Stomach smooth muscle (tissue), 2 donors: ENCODE measurements at regions not wholly inside any gene's neighbourhood (a gene's known extent, or its start where the extent isn't known, plus 50 kb on each side); places are given as distances from the start of the nearest gene placed in this dataset.

ENCODE experiments used
- H3K27ac ChIP-seq: one replicate; pipeline ENCODE4 v1.7.0; 2013; ENCODE audit warnings: mild to moderate bottlenecking, low read length, inconsistent platforms
- H3K27me3 ChIP-seq, 2 donors: one replicate each; pipeline ENCODE4 v1.7.0; 2013; ENCODE audit warnings: low read length in 2 of 2; ENCODE audit not compliant: insufficient read depth in 2 of 2, control insufficient read depth in 1 of 2
- H3K36me3 ChIP-seq, 2 donors: one replicate each; pipeline ENCODE4 v1.7.0; 2013; ENCODE audit warnings: low read length in 2 of 2; ENCODE audit not compliant: control insufficient read depth in 2 of 2, insufficient read depth in 2 of 2
- H3K4me1 ChIP-seq: one replicate; pipeline ENCODE4 v1.7.0; 2013; ENCODE audit warnings: low read length; ENCODE audit not compliant: control insufficient read depth, insufficient read depth
- H3K4me3 ChIP-seq, 2 donors: one replicate each; pipeline ENCODE4 v1.7.0; 2013; ENCODE audit warnings: low read length in 2 of 2
- H3K9ac ChIP-seq, 2 donors: one replicate each; pipeline ENCODE4 v1.7.0; 2013; ENCODE audit warnings: low read length in 2 of 2, mild to moderate bottlenecking in 1 of 2
- H3K9me3 ChIP-seq, 2 donors: one replicate each; pipeline ENCODE4 v1.7.0; 2013; ENCODE audit warnings: low read length in 2 of 2; ENCODE audit not compliant: control insufficient read depth in 2 of 2
- donor health status: healthy.
- donor health status: Pancreatic carcinoma.

DNA sequence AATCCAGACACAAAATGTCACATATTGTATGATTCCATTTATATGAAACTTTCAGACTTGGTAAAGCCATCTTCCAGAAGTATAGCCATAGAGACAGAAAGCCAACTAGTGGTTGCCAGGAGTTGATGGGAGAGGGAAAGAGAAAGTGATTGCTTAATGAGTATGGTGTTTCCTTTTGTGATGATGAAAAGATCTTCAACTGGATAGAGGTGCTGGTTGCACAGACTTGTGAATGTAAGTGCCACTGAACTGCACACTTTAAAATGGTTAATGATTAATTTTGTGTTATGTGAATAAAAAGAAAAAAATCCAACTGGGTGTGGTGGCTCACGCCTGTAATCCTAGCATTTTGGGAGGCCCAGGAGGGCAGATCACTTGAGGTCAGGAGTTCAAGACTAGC, 135.3 kb upstream of the SLC1A4 start:
- Histone ChIP-seq H3K9ac (no peak overlapping the region), H3K27ac (no peak overlapping the region), H3K4me1 (peaks cover 22% of the 10 kb centered on the region), H3K27me3 (no peaks in the 10 kb centered on the region), H3K36me3 (no peaks in the 10 kb centered on the region), H3K9me3 (no peaks in the 10 kb centered on the region), H3K4me3 (no peak overlapping the region)

GRCh38 chr2:64854773-64855237, 134.4 kb upstream of the SLC1A4 start:
- Histone ChIP-seq H3K4me1 (peaks cover 31% of the 10 kb centered on the region), H3K36me3 (no peaks in the 10 kb centered on the region), H3K9me3 (no peaks in the 10 kb centered on the region), H3K4me3 (no peak overlapping the region), H3K27ac (no peak overlapping the region), H3K27me3 (no peaks in the 10 kb centered on the region), H3K9ac (no peak overlapping the region)

GRCh38 chr2:64857581-64858471, 131.4 kb upstream of the SLC1A4 start:
- H3K4me1 ChIP-seq, result peaks cover 36% of the 10 kb centered on the region
- H3K9me3 ChIP-seq, result peaks cover 0 to 5% of the 10 kb centered on the region in 2 donors
- H3K27ac ChIP-seq, result peak overlapping the region; percentile 88
- H3K27me3 ChIP-seq, result no peaks in the 10 kb centered on the region
- H3K9ac ChIP-seq, result peak overlapping the region; percentile 49 to 55
- peak overlapping the region in 1 of 2 donors; percentile 40 for H3K4me3 ChIP-seq
- H3K36me3 ChIP-seq, result no peaks in the 10 kb centered on the region

DNA sequence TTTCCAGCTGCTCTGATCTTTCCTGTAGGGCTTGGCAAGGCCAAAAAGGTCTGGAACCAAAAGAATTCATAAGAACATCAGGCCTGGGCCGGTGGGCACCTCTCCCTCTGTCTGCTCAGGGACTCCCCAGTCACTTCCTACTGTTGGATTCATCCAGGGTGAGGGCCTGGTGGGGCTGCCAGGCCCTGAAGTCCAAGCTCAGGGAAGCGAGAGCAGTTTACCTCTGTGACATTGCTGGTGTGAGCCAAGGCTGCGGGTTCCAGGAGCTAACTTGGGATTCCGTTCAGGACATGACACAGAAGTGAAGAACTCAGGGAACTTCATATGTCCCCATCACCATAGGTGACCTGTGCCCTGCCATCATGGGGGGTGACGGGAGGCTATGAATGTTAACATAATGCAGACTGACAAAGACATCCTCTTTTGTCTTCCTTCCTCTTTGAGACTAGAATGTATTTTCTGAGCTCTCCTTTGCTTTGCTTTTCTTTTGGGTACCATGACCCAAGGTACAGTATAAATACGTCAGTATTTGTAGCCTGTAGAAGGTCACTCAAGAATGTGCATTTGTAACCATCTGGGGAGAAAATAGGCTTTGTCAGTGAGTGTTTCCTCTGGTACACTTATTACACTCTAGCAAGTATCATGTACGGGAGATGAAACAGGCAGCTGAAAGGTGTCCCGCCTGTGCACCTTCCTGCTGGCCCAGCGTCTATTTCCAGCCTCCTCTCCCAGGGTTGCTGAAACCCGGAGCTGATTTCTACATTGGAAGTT, 130.5 kb upstream of the SLC1A4 start:
- peak overlapping the region; percentile 88 for H3K27ac ChIP-seq
- peak overlapping the region; percentile 49 to 58 for H3K9ac ChIP-seq
- peaks cover 36% of the 10 kb centered on the region for H3K4me1 ChIP-seq
- no peaks in the 10 kb centered on the region for H3K36me3 ChIP-seq
- peaks cover 0 to 5% of the 10 kb centered on the region in 2 donors for H3K9me3 ChIP-seq
- no peaks in the 10 kb centered on the region for H3K27me3 ChIP-seq
- H3K4me3 ChIP-seq, result peak overlapping the region; percentile 57 to 73

- H3K4me3 ChIP-seq, result peak overlapping the region; percentile 57 to 73
- no peaks in the 10 kb centered on the region for H3K27me3 ChIP-seq
- peak overlapping the region; percentile 88 for H3K27ac ChIP-seq
- H3K9ac ChIP-seq, result peak overlapping the region; percentile 49 to 74
- H3K36me3 ChIP-seq, result no peaks in the 10 kb centered on the region
- peaks cover 0 to 5% of the 10 kb centered on the region in 2 donors for H3K9me3 ChIP-seq
- H3K4me1 ChIP-seq, result peaks cover 40% of the 10 kb centered on the region
These were observed 129.6 kb upstream of the SLC1A4 start for GRCh38 chr2:64859312-64860212.

GRCh38 chr2:64860276-64860885, 128.8 kb upstream of the SLC1A4 start:
- Histone ChIP-seq H3K9ac (peak overlapping the region; percentile 49 to 74), H3K4me1 (peaks cover 43% of the 10 kb centered on the region), H3K27ac (peak overlapping the region; percentile 88), H3K27me3 (no peaks in the 10 kb centered on the region), H3K9me3 (peaks cover 0 to 5% of the 10 kb centered on the region in 2 donors), H3K36me3 (no peaks in the 10 kb centered on the region), H3K4me3 (peak overlapping the region; percentile 3 to 73)

GRCh38 chr2:64860936-64861335, 128.3 kb upstream of the SLC1A4 start:
- Histone ChIP-seq H3K4me1 (peaks cover 45% of the 10 kb centered on the region), H3K36me3 (no peaks in the 10 kb centered on the region), H3K9ac (no peak overlapping the region), H3K27ac (peak overlapping the region; percentile 49), H3K27me3 (no peaks in the 10 kb centered on the region), H3K4me3 (no peak overlapping the region), H3K9me3 (peaks cover 0 to 5% of the 10 kb centered on the region in 2 donors)

DNA sequence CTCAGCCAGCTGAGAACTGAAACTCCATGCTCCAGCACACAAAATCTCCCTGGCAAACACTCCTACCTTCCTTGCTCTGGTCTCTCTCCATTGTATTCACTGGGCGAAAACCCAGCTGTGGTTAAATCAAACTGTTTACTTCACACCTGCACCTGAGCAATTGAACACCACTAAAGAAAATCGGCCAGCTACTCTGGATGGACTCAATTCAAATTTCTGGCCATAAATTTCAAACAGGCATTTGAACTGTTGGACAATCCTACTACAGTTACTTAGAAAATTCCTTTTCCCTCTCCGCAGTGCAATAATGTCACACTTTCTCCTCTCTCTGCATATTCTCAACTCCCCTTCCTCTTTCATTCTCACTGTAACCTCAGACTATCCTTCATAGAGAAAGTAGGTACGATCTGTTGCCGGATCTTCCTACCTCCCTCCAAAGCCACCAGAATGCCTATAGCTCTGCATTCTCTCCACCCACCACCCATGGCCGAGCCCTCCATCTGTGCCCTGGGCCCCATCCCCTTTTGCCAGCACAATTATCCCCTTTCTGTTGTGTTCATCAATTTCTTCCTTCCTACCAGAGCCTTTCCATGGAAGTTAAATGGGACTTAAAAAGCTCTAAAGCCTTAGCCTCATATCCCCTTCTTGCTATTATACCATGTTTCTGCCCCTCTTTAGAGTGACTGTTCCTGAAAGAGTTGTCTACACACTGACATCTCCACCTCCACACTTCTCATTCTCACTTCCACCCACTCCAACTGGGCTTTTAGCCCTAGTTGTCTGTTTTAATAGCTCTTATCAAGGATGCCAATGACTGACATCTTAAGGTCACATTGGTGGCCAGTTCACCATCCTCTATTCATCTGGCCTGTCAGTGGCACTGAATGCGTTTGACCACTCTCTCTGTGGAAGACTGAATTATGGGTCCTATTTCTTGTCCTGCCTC, 127.5 kb upstream of the SLC1A4 start:
- no peak overlapping the region for H3K9ac ChIP-seq
- peak overlapping the region; percentile 49 for H3K27ac ChIP-seq
- H3K9me3 ChIP-seq, result peaks cover 0 to 5% of the 10 kb centered on the region in 2 donors
- H3K4me1 ChIP-seq, result peaks cover 45% of the 10 kb centered on the region
- H3K4me3 ChIP-seq, result no peak overlapping the region
- no peaks in the 10 kb centered on the region for H3K36me3 ChIP-seq
- no peaks in the 10 kb centered on the region for H3K27me3 ChIP-seq

DNA sequence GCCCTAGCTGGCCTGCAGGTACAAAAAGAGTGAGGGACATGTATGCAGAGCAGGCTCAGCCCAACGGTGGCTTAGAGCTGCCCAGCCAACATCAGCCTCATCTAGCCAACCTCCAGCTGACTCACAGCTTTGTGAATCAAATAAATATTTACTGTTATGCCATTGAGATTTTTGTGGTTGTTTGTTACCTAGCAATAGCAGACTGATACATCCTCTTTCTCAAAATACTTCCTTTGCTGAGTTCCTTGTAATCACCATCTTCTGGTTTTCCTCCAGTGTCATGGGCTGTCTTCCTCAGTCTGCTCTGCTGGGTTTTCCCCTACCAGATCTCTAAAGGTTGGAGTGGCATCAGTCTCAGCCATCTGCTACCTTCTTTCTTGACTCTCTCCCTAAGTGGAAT, 126.6 kb upstream of the SLC1A4 start:
- Histone ChIP-seq H3K9ac (no peak overlapping the region), H3K4me1 (peaks cover 38% of the 10 kb centered on the region), H3K27ac (no peak overlapping the region), H3K4me3 (no peak overlapping the region), H3K9me3 (peaks cover 0 to 5% of the 10 kb centered on the region in 2 donors), H3K27me3 (no peaks in the 10 kb centered on the region), H3K36me3 (no peaks in the 10 kb centered on the region)
